Vagina (tissue), 2 donors: ENCODE measurements at regions not wholly inside any gene's neighbourhood (a gene's known extent, or its start where the extent isn't known, plus 50 kb on each side); places are given as distances from the start of the nearest gene placed in this dataset.

ENCODE experiments used
- DNase-seq, 2 donors: peaks; one replicate each; pipeline ENCODE4 v3.0.0-alpha.2; 2017; ENCODE audit errors: extremely low spot score in 2 of 2
- H3K27ac ChIP-seq: fragments of 200-600 bp; sonication (generic); one replicate; pipeline ENCODE4 v1.5.1; 2019
- H3K27me3 ChIP-seq: fragments of 200-600 bp; sonication (generic); one replicate; pipeline ENCODE4 v1.5.1; 2019
- H3K36me3 ChIP-seq, 2 donors: fragments of 200-600 bp; sonication (generic); one replicate each; pipeline ENCODE4 v1.5.1; 2017 to 2019
- H3K4me1 ChIP-seq: fragments of 200-600 bp; sonication (generic); one replicate; pipeline ENCODE4 v1.5.1; 2019
- H3K4me3 ChIP-seq, 2 donors: fragments of 200-600 bp; sonication (generic); 1 replicate in 1 of 2; 2 replicates in 1 of 2; pipeline ENCODE4 v1.5.1; 2016 to 2019
- H3K9me3 ChIP-seq: fragments of 200-600 bp; sonication (generic); one replicate; pipeline ENCODE4 v1.5.1; 2019
- CTCF ChIP-seq, 3 experiments: fragments of 450-650 bp in 2 of 3; fragments of 200-600 bp in 1 of 3; sonication (generic) in 1 of 3; IDR thresholded peaks; one replicate each; pipeline ENCODE4 v1.5.1; 2017 to 2019; ENCODE audit warnings: antibody characterized with exemption in 3 of 3, mild to moderate bottlenecking in 2 of 3, moderate library complexity in 2 of 3
- POLR2A ChIP-seq, 2 donors: fragments of 450-650 bp; IDR thresholded peaks; one replicate each; pipeline ENCODE4 v1.6.1; 2017; ENCODE audit warnings: antibody characterized with exemption in 2 of 2, mild to moderate bottlenecking in 2 of 2, moderate library complexity in 2 of 2
- POLR2AphosphoS5 ChIP-seq, 2 donors: sonication (generic); formaldehyde crosslinking; IDR thresholded peaks; one replicate each; pipeline ENCODE4 v1.9.0; 2017; ENCODE audit warnings: antibody characterized with exemption in 2 of 2, mild to moderate bottlenecking in 2 of 2, low read depth in 1 of 2; ENCODE audit not compliant: insufficient read depth in 1 of 2
- intact Hi-C: fragments of 100-400 bp; cut with DNase I; formaldehyde crosslinking; loops from one replicate; pipeline ENCODE4 v1.15.1; 2023

GRCh38 chr15:87238451-87239068 is 1018.0 kb downstream of the NTRK3 start:
- TF ChIP-seq POLR2A (IDR thresholded peaks at IDR 0.05) (no peak), POLR2AphosphoS5 (IDR thresholded peaks at IDR 0.05; ENCODE audit: insufficient read depth in 1 of 2, low read depth in 1 of 2) (no peak), CTCF (IDR thresholded peaks at IDR 0.05) (no peak)

GRCh38 chr15:87228460-87228859 is 1028.1 kb downstream of the NTRK3 start:
- Histone ChIP-seq H3K4me3 (no peak overlapping the region), H3K4me1 (no peaks in the 10 kb centered on the region), H3K27me3 (no peaks in the 10 kb centered on the region), H3K27ac (no peak overlapping the region), H3K36me3 (no peaks in the 10 kb centered on the region), H3K9me3 (no peaks in the 10 kb centered on the region)
- no peak for TF ChIP-seq POLR2A (IDR thresholded peaks at IDR 0.05)
- TF ChIP-seq POLR2AphosphoS5 (IDR thresholded peaks at IDR 0.05; ENCODE audit: insufficient read depth in 1 of 2, low read depth in 1 of 2), result no peak
- no peak for TF ChIP-seq CTCF (IDR thresholded peaks at IDR 0.05)
- no peak for DNase-seq
- intact Hi-C loops, result no loop called here

More at GRCh38 chr15:87238451-87239068, 1018.0 kb downstream of the NTRK3 start:
- no peak for DNase-seq
- Histone ChIP-seq H3K27me3 (no peaks in the 10 kb centered on the region), H3K4me3 (no peak overlapping the region), H3K36me3 (no peaks in the 10 kb centered on the region), H3K4me1 (no peaks in the 10 kb centered on the region), H3K27ac (no peak overlapping the region), H3K9me3 (no peaks in the 10 kb centered on the region)
- intact Hi-C loops, result no loop called here

GRCh38 chr15:87227846-87228245 is 1028.7 kb downstream of the NTRK3 start:
- H3K4me1 ChIP-seq, result no peaks in the 10 kb centered on the region
- intact Hi-C loops, result no loop called here
- DNase-seq, result no peak
- no peak for TF ChIP-seq POLR2AphosphoS5 (IDR thresholded peaks at IDR 0.05; ENCODE audit: insufficient read depth in 1 of 2, low read depth in 1 of 2)
- TF ChIP-seq POLR2A (IDR thresholded peaks at IDR 0.05), result no peak
- TF ChIP-seq CTCF (IDR thresholded peaks at IDR 0.05), result no peak
- H3K36me3 ChIP-seq, result no peaks in the 10 kb centered on the region
- no peak overlapping the region for H3K27ac ChIP-seq
- no peaks in the 10 kb centered on the region for H3K9me3 ChIP-seq
- no peaks in the 10 kb centered on the region for H3K27me3 ChIP-seq
- H3K4me3 ChIP-seq, result no peak overlapping the region

- TF ChIP-seq POLR2AphosphoS5 (IDR thresholded peaks at IDR 0.05; ENCODE audit: insufficient read depth in 1 of 2, low read depth in 1 of 2) (no peak), POLR2A (IDR thresholded peaks at IDR 0.05) (no peak), CTCF (IDR thresholded peaks at IDR 0.05) (no peak)
- no peaks in the 10 kb centered on the region for H3K27me3 ChIP-seq
- no peak overlapping the region for H3K4me3 ChIP-seq
- intact Hi-C loops, result no loop called here
- H3K9me3 ChIP-seq, result no peaks in the 10 kb centered on the region
- H3K4me1 ChIP-seq, result no peaks in the 10 kb centered on the region
- DNase-seq, result no peak
- no peak overlapping the region for H3K27ac ChIP-seq
- H3K36me3 ChIP-seq, result no peaks in the 10 kb centered on the region
Measured at GRCh38 chr15:87225436-87225835, 1031.1 kb downstream of the NTRK3 start.

GRCh38 chr15:87224404-87224803 is 1032.1 kb downstream of the NTRK3 start:
- Histone ChIP-seq H3K4me1 (no peaks in the 10 kb centered on the region), H3K27me3 (no peaks in the 10 kb centered on the region), H3K36me3 (no peaks in the 10 kb centered on the region), H3K9me3 (no peaks in the 10 kb centered on the region), H3K4me3 (no peak overlapping the region), H3K27ac (no peak overlapping the region)
- no peak for TF ChIP-seq POLR2A (IDR thresholded peaks at IDR 0.05)
- no peak for TF ChIP-seq POLR2AphosphoS5 (IDR thresholded peaks at IDR 0.05; ENCODE audit: insufficient read depth in 1 of 2, low read depth in 1 of 2)
- TF ChIP-seq CTCF (IDR thresholded peaks at IDR 0.05), result no peak
- no peak for DNase-seq
- intact Hi-C loops, result no loop called here
